ENCODE measurements at regions not wholly inside any gene's neighbourhood (a gene's known extent, or its start where the extent isn't known, plus 50 kb on each side); places are given as distances from the start of the nearest gene placed in this dataset.

DNA sequence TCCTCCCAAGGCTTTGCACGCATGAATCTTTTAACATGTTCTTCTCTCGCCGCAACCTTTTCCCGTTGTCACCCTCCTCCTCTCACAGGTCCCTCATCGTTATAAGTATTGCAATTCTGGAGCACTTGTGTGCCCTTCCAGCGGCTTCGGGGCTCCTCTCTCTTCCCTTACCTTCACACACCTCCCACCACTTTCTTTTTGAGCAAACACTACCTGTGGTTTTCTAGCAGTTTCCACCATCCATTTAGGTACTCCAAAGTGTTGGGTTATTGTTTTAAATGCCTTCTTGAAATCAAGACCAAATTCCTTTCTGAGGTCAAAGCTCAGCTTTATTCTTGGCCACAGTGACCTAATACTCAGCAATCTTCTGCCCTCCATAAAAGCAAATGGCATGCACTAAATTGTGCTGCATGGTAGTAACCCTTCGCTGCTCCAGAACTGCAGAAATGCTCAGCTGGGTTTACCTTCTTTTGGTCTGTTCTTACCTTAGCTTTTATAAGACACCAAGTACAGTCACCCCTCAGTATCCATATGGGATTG lies 472.4 kb downstream of the SETD4 start:
- TF ChIP-seq EP300 (IDR thresholded peaks at IDR 0.05) (no peak), POLR2A (IDR thresholded peaks at IDR 0.05) (no peak)
- TF ChIP-seq, protein P1, sequence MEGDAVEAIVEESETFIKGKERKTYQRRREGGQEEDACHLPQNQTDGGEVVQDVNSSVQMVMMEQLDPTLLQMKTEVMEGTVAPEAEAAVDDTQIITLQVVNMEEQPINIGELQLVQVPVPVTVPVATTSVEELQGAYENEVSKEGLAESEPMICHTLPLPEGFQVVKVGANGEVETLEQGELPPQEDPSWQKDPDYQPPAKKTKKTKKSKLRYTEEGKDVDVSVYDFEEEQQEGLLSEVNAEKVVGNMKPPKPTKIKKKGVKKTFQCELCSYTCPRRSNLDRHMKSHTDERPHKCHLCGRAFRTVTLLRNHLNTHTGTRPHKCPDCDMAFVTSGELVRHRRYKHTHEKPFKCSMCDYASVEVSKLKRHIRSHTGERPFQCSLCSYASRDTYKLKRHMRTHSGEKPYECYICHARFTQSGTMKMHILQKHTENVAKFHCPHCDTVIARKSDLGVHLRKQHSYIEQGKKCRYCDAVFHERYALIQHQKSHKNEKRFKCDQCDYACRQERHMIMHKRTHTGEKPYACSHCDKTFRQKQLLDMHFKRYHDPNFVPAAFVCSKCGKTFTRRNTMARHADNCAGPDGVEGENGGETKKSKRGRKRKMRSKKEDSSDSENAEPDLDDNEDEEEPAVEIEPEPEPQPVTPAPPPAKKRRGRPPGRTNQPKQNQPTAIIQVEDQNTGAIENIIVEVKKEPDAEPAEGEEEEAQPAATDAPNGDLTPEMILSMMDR (IDR thresholded peaks at IDR 0.05) = no peak

All from tibial nerve (tissue), 4 donors.